ENCODE measurements at regions not wholly inside any gene's neighbourhood (a gene's known extent, or its start where the extent isn't known, plus 50 kb on each side); places are given as distances from the start of the nearest gene placed in this dataset.

DNA sequence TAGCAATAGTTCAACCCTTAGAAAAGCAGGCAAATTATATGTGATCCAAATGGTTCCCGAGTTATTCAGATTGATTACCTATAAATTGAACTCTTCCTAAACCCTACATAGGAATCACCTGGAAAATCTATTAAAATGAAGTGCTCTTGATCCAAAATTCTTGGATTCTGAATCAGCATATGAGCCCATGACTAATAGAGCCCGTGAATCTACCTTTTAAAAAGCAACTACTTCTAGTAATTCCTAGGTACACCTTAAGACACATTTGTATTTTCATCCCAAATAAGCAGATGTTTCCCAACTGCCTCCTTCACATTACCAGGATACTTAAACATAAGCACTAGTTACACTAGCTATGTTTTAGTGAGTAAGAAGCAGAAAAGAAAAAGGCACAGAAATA, 1171.0 kb upstream of the GOT2 start:
- TF ChIP-seq, protein P1, sequence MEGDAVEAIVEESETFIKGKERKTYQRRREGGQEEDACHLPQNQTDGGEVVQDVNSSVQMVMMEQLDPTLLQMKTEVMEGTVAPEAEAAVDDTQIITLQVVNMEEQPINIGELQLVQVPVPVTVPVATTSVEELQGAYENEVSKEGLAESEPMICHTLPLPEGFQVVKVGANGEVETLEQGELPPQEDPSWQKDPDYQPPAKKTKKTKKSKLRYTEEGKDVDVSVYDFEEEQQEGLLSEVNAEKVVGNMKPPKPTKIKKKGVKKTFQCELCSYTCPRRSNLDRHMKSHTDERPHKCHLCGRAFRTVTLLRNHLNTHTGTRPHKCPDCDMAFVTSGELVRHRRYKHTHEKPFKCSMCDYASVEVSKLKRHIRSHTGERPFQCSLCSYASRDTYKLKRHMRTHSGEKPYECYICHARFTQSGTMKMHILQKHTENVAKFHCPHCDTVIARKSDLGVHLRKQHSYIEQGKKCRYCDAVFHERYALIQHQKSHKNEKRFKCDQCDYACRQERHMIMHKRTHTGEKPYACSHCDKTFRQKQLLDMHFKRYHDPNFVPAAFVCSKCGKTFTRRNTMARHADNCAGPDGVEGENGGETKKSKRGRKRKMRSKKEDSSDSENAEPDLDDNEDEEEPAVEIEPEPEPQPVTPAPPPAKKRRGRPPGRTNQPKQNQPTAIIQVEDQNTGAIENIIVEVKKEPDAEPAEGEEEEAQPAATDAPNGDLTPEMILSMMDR (conservative IDR thresholded peaks at IDR 0.05; ENCODE audit: low read depth, low read length) = no peak
- no peak for TF ChIP-seq EZH2 (IDR thresholded peaks at IDR 0.05; ENCODE audit: low read length, unreplicated experiment)

Measured in PC-3 (cell line).